ENCODE measurements at regions not wholly inside any gene's neighbourhood (a gene's known extent, or its start where the extent isn't known, plus 50 kb on each side); places are given as distances from the start of the nearest gene placed in this dataset.

- TF ChIP-seq, protein P1, sequence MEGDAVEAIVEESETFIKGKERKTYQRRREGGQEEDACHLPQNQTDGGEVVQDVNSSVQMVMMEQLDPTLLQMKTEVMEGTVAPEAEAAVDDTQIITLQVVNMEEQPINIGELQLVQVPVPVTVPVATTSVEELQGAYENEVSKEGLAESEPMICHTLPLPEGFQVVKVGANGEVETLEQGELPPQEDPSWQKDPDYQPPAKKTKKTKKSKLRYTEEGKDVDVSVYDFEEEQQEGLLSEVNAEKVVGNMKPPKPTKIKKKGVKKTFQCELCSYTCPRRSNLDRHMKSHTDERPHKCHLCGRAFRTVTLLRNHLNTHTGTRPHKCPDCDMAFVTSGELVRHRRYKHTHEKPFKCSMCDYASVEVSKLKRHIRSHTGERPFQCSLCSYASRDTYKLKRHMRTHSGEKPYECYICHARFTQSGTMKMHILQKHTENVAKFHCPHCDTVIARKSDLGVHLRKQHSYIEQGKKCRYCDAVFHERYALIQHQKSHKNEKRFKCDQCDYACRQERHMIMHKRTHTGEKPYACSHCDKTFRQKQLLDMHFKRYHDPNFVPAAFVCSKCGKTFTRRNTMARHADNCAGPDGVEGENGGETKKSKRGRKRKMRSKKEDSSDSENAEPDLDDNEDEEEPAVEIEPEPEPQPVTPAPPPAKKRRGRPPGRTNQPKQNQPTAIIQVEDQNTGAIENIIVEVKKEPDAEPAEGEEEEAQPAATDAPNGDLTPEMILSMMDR (IDR thresholded peaks at IDR 0.05; ENCODE audit: insufficient read depth, low read length, poor library complexity, severe bottlenecking), result no peak
- H3K27me3 ChIP-seq (ENCODE audit: control insufficient read depth, insufficient read depth, low read length), result no peaks in the 10 kb centered on the region
- no peaks in the 10 kb centered on the region for H3K36me3 ChIP-seq (ENCODE audit: control insufficient read depth, insufficient read depth, low read length)
- H3K4me3 ChIP-seq (ENCODE audit: low read depth, low read length), result no peak overlapping the region
- no peak for DNase-seq (ENCODE audit: low read depth)
Measured at GRCh38 chr7:130990178-130990832, 256.3 kb upstream of the KLF14 start.

DNA sequence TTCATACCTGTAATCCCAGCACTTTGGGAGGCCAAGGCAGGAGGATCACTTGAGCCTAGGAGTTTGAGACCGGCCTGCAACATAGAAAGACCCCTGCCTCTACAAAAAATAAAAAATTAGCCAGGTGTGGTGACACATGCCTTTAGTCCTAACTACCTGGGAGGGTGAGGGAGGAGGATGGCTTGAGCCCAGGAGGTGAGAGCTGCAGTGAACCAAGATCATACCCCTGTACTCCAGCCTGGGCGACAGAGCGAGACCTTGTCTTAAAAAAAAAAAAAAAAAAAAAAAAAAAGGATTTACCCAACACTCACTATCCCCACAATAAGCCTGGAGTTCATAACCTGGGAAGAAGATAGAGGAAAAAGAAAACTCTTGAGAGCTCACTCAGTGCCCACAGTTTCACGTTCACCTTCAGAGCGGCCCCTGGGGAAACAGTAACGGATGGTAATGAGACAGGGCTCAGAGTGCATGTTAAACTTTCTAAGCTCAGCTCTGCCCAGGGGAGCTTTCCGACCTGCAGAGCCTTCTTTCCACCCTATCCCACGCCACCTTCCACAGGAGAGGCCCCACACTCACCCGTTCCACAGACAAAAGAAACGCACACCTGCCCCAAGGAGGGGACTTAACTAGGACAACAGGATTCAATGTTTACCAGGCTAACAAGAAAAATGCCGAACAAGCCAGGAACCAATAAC lies 259.8 kb upstream of the KLF14 start:
- Histone ChIP-seq H3K36me3 (ENCODE audit: control insufficient read depth, insufficient read depth, low read length) (no peaks in the 10 kb centered on the region), H3K27me3 (ENCODE audit: control insufficient read depth, insufficient read depth, low read length) (no peaks in the 10 kb centered on the region), H3K4me3 (ENCODE audit: low read depth, low read length) (no peak overlapping the region)
- TF ChIP-seq, protein P1 (IDR thresholded peaks at IDR 0.05; ENCODE audit: insufficient read depth, low read length, poor library complexity, severe bottlenecking), result no peak
- no peak for DNase-seq (ENCODE audit: low read depth)

DNA sequence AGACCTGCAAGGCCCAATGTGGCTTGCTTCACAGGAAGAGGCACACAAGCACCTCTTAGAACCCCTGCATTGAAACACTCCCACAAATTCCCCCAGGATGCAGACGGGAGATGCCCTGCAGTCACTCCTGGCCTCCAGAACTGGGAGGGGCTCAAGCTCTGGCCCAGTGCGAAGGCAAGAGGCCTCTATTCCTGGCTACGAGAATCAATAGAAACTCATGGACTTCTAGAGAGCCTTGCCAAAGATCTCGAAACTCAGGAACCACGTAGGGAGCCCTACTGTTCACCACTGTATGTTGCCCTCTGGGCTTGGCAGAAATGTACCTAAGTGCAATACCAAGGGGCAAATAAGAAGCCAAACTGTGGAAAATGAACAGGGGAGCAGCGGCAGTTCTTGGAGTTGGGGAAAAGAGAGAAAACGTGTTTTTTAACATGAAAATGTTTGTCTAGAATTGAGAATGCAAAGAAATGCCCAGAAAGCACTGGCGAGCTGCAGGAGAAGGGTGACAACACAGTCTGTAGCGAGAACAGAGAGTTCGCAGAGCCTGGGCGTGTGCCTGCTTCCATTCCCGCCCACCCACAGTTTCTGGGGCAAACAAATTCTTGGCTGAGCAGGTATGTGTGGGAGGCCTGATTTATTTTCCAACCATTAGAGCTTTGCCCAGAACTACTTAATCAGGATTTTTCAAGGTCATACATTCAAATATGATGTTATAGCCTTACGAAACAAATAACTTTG lies 260.5 kb upstream of the KLF14 start:
- no peak for DNase-seq (ENCODE audit: low read depth)
- Histone ChIP-seq H3K36me3 (ENCODE audit: control insufficient read depth, insufficient read depth, low read length) (no peaks in the 10 kb centered on the region), H3K4me3 (ENCODE audit: low read depth, low read length) (no peak overlapping the region), H3K27me3 (ENCODE audit: control insufficient read depth, insufficient read depth, low read length) (no peaks in the 10 kb centered on the region)
- TF ChIP-seq, protein P1 (IDR thresholded peaks at IDR 0.05; ENCODE audit: insufficient read depth, low read length, poor library complexity, severe bottlenecking), result no peak

GRCh38 chr7:130995252-130996081 lies 261.5 kb upstream of the KLF14 start:
- no peak for DNase-seq (ENCODE audit: low read depth)
- no peak overlapping the region for H3K4me3 ChIP-seq (ENCODE audit: low read depth, low read length)
- H3K36me3 ChIP-seq (ENCODE audit: control insufficient read depth, insufficient read depth, low read length), result no peaks in the 10 kb centered on the region
- TF ChIP-seq, protein P1 (IDR thresholded peaks at IDR 0.05; ENCODE audit: insufficient read depth, low read length, poor library complexity, severe bottlenecking), result no peak
- no peaks in the 10 kb centered on the region for H3K27me3 ChIP-seq (ENCODE audit: control insufficient read depth, insufficient read depth, low read length)

- DNase-seq (ENCODE audit: low read depth), result no peak
- H3K4me3 ChIP-seq (ENCODE audit: low read depth, low read length), result no peak overlapping the region
Measured at GRCh38 chr7:130996205-130996832, 262.3 kb upstream of the KLF14 start.

More at GRCh38 chr7:130996205-130996832, 262.3 kb upstream of the KLF14 start:
- TF ChIP-seq, protein P1 (IDR thresholded peaks at IDR 0.05; ENCODE audit: insufficient read depth, low read length, poor library complexity, severe bottlenecking), result no peak
- Histone ChIP-seq H3K36me3 (ENCODE audit: control insufficient read depth, insufficient read depth, low read length) (no peaks in the 10 kb centered on the region), H3K27me3 (ENCODE audit: control insufficient read depth, insufficient read depth, low read length) (no peaks in the 10 kb centered on the region)

Measured in kidney epithelial cell (primary cell).